Epithelial cell of proximal tubule (primary cell): ENCODE measurements at regions not wholly inside any gene's neighbourhood (a gene's known extent, or its start where the extent isn't known, plus 50 kb on each side); places are given as distances from the start of the nearest gene placed in this dataset.
"Not testable (repeated sequence)": the region's sequence is repeated elsewhere in the genome, so short reads cannot be mapped to it uniquely, and the experiment has no call there.

Experiments used
- DNase-seq: peaks from one replicate; pipeline ENCODE4 v3.0.0-alpha.2; 2011; ENCODE audit warnings: low read depth
- H3K4me3 ChIP-seq: 2 replicates; pipeline ENCODE4 v1.5.1; 2011; ENCODE audit warnings: low read depth, mild to moderate bottlenecking, low read length
- CTCF ChIP-seq: conservative IDR thresholded peaks from 2 replicates; pipeline ENCODE4 v1.5.1; 2012; ENCODE audit warnings: low read depth, mild to moderate bottlenecking, low read length

- TF ChIP-seq CTCF: no peak
- no peak overlapping the region for H3K4me3 ChIP-seq
- no peak for DNase-seq
Measured at GRCh38 chr3:189375532-189375931, 203.8 kb downstream of the TPRG1 start.

- no peak overlapping the region for H3K4me3 ChIP-seq
- DNase-seq: no peak
- no peak for TF ChIP-seq CTCF
Measured at GRCh38 chr3:189383630-189384029, 211.9 kb downstream of the TPRG1 start.

- not testable (repeated sequence) for DNase-seq, H3K4me3 ChIP-seq
Measured at GRCh38 chr3:189385880-189386279, 214.1 kb downstream of the TPRG1 start.

DNA sequence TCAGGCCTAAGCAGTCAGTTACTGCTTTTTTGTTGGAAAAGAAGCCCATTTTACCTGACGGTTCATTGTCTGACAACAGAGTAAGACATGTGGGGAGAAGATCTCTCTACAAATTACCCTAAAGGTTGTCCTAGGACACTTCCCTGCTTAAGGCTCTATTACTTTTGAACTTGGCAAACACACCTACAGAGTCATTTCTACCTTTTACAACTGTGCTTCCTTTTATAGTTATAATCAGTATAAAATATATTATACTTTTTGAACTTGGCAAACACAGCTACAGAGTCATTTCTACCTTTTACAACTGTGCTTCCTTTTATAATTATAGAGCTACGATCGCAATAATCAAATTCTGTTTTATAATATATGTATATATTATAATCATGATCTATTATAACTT, 215.0 kb downstream of the TPRG1 start:
- TF ChIP-seq CTCF: no peak
- no peak overlapping the region for H3K4me3 ChIP-seq
- DNase-seq: no peak

GRCh38 chr3:189389346-189389745, 217.6 kb downstream of the TPRG1 start:
- no peak for TF ChIP-seq CTCF
- H3K4me3 ChIP-seq: no peak overlapping the region
- DNase-seq: no peak

DNA sequence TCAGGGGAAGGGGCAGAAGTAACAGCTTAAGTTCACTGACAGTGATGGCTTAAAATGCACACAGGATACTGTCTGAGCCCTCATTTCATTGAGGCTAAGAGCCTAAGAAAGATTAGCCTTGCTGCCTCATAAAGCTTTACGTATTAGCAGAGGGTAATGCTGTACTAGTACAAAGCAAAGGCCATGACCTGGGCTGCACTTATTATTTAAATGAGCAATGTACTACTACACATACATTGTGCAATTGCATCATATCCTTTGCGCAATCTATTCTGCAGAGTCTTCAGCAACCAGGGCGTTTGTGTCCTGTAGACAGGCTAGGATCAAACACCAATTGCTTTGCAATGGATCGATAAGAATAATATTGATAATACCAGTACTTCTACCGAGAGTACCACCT, 221.8 kb downstream of the TPRG1 start:
- no peak for DNase-seq
- no peak for TF ChIP-seq CTCF

DNA sequence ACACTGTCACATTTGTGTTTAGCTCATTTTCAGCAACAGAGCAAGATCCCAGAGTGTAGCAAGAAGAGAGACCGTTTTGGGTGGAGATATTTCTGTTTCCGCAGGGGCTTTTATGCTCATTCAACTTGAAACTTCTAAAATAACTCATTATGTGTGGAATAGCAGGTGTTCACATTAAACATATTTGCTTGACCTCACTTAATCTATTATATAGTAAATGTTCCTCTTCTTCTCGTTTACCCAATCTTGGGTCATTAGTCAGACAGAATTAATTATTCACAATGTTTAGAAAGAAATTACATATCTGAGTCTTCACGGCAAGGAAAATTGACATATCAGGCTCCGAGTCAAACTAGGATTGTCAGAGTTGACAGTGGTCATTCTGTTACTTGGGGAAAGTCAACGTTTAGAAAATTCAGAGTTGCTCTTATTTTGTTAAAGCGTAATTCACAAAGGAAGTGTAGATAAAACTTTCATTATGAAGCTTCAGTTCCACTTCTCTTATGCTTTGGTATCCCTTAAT, 222.9 kb downstream of the TPRG1 start:
- H3K4me3 ChIP-seq: no peak overlapping the region
- no peak for TF ChIP-seq CTCF
- DNase-seq: no peak

More for the DNA sequence above, 221.8 kb downstream of the TPRG1 start:
- H3K4me3 ChIP-seq: no peak overlapping the region
